Daoy (cell line): ENCODE measurements at regions not wholly inside any gene's neighbourhood (a gene's known extent, or its start where the extent isn't known, plus 50 kb on each side); places are given as distances from the start of the nearest gene placed in this dataset.
"Not testable (repeated sequence)": the region's sequence is repeated elsewhere in the genome, so short reads cannot be mapped to it uniquely, and the experiment has no call there.

Experiments used
- DNase-seq: peaks from one replicate; pipeline ENCODE4 v3.0.0-alpha.2; 2015; ENCODE audit warnings: low read depth

GRCh38 chr2:223464071-223464470 lies 138.1 kb downstream of the SCG2 start:
- DNase-seq = no peak

GRCh38 chr2:223465793-223466192 lies 136.4 kb downstream of the SCG2 start:
- peak; percentile 89 for DNase-seq

DNA sequence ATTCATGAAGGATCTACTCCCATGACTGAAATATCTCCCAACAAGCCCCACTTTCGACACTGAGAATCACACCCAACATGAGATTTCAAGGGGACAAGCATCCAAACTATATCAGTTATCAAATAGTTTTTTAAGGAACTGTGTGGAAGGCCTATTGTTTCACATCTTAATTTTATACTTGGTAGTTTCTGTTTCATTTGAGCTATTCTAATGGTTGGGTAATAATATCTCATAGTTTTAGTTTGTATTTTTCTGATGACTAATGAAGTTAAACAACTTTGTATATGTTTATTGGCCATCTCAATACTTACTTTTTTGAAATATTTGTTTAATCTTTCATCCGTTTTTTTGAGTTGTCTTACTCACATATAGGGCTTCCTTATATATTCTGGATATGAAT lies 135.0 kb downstream of the SCG2 start:
- DNase-seq = no peak

- DNase-seq = peak; percentile 77
Observed at GRCh38 chr2:223469270-223470046, 132.7 kb downstream of the SCG2 start.

- no peak for DNase-seq
Observed at GRCh38 chr2:223470602-223471001, 131.6 kb downstream of the SCG2 start.

DNA sequence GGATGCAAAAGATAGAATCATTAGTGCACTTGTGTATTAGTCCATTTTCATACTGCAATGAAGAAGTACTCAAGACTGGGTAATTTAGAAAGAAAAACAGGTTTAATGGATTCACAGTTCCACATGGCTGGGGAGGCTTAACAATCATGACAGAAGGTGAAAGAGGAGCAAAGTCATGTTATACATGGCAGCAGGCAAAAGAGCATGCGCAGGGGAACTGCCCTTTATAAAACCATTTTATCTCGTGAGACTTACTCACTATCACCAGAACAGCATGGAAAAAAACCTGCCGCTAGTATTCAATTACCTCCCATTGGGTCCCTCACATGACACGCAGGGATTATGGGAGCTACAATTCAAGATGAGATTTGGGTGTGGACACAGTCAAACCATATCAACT lies 129.4 kb downstream of the SCG2 start:
- no peak for DNase-seq

DNA sequence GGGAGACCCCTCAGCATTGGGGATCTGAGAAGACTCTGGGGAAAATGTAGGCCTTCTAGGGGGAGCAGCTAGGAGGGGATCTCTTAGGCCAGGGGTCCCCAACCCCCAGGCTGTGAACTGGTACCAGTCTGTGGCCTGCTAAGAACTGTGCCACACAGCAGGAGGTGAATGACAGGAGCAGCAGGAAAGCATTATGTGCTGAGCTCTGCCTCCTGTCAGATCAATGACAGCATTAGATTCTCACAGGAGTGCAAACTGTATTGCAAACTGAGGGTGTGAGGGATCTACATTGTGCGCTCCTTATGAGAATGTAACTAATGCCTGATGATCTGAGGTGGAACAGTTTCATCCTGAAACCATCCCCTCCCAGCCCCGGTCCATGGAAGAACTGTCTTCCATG lies 127.3 kb downstream of the SCG2 start:
- DNase-seq = no peak

DNA sequence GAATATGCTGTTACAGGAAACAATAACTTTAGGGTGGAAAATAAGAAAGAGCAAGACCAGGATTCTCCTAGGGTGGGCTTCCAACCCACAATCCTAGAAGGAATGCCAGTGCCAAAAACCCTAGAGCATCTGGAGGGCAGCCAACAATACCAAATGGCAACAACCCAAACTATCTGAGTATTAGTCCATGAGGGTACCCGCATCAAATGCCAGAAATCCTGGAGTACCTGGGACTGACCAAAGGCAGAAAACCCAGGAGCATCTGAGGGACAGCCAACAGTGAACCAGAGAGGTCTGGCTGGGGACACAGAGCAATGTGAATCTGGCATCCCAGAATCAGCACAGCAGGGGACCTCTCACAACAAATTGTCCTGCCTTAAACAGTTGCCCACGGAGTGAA lies 126.3 kb downstream of the SCG2 start:
- DNase-seq = no peak

DNA sequence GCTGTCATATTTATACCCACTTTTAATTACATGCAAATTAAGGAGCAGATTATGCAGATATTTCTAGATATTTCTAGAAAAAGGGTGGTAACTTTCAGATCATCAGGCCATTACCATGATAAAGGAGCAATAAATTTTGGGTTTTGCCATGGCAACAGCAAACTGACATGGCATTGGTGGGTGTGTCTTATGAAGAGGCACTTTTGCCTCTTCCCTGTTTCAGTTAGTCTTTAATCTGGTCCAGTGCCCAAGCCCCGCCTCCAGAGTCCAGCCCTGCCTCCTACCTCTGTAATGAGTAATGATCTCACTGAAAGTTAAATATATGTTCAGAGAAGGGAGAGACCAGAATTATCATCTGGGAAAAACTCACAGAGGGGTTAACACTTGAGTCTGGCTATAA lies 124.8 kb downstream of the SCG2 start:
- peak; percentile 12 for DNase-seq

GRCh38 chr2:223481486-223481885 lies 120.7 kb downstream of the SCG2 start:
- no peak for DNase-seq

DNA sequence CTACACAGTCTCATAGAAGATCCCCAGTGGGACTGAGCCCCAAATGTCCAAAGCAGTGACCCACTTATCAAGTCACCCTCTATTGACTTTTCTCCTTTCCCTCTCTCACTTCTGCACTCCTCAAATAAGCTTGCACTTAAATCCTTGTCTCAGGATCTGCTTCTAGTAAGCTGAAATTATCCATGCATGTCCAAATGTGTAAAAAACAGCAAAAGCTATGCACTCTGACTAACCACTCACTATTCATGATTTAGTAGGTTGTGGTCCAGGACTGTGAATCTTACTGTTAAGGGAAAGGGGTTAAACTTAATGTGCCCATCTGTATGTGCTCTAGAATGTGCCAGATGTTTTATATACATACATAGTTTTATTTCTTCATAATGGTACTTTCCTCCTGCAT lies 115.4 kb downstream of the SCG2 start:
- no peak for DNase-seq

- no peak for DNase-seq
Observed at GRCh38 chr2:223487214-223487846, 114.8 kb downstream of the SCG2 start.

- peak; percentile 79 for DNase-seq
Observed at GRCh38 chr2:223488814-223489213, 113.3 kb downstream of the SCG2 start.

- DNase-seq = no peak
Observed at GRCh38 chr2:223494496-223494895, 107.7 kb downstream of the SCG2 start.

DNA sequence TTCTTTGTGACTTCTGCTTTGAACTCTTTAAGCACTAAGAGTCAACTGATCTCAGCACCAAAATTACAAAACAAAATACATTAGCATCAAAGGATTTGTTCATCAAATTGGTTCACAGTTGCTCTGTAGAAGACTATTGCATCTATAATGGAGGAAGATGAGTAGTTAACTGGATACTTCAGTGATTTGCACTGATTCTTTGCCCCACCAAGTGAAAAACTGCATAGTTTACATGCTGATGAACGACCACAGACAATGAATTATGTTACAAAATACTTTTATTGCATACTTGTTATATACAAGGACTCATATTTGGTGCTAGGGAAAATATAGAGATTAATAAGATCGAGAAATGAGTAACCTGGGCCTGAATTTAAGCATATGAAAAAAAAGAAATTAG lies 107.2 kb downstream of the SCG2 start:
- DNase-seq = no peak

- not testable (repeated sequence) for DNase-seq
Observed at GRCh38 chr2:223496853-223497252, 105.3 kb downstream of the SCG2 start.

- DNase-seq = no peak
Observed at GRCh38 chr2:223500709-223501108, 101.5 kb downstream of the SCG2 start.

- DNase-seq = no peak
Observed at GRCh38 chr2:223501641-223502040, 100.5 kb downstream of the SCG2 start.

DNA sequence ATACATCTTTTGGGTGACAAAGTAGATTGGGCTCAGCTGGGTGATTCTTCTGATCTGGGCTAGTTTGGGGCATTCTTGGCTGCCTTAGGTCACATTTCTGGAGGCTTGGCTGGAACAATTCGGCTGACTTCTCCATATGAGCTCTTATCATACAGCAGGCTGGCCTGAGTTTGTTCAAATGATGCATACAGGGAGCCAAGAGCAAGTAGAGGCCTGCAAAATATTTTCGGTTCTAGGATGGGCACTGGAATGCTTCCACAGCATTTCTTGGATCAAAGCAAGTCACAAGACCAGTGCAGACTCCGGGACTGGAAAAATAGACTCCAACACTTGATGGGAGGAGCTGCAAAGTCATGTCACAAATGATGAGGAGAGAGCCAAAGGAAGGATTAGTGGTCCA lies 98.4 kb downstream of the SCG2 start:
- DNase-seq = no peak

DNA sequence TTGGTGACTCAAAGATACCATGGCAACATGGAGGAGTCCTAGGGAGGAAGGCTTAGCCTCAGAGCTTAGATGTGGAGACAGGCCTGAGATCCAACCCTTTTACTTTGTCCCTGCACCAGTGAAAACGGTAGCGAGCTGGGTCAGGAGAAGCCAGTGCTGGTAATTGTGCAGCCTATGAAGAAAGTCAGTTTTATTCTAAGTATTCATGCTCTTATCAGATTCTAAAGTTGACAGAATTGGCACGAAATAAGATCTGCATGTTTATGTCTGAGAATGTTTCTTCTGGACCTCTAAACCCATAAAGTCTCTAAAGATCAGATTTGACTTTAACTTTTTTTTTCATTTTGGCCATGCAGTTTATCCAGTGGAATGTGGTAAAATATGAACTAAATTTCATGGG lies 93.8 kb downstream of the SCG2 start:
- DNase-seq = no peak

DNA sequence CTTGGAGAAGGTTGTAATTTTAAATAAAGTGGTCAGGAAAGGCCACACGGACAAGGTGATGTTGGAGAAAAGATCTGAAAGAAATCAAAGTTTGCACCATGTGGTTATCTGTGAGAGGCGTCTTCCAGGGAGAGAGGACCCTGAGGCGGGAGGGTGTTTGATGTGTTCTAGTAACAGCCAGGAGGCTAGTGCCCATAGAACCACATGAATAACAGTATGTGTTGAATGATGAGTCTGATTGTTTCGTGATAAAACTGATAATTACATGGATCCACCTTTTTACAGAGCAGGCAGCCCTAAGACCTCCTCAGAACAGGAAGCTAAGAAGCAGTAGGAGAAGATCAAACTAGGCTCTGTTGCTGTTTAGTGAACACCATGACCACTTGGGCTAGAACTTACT lies 91.4 kb downstream of the SCG2 start:
- no peak for DNase-seq

DNA sequence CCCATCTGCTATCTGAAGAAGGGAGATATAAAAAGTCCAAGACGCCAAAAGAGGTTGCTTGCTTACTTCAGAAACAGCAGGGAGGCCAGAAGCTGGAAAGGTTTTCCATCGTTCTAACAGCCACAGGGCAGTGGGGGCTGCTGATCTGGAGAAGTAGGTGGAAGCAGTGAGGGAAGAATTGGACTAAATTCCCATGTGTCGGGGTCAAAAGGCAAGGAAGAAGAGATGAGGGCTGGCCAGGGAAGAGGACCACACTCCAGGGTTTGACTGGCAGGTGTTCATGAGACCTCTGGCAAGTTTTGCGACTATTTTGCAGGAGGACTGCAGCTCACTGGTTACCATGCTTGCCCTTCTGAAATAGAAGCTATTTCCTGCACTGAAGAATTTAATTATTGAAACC lies 91.0 kb downstream of the SCG2 start:
- DNase-seq = no peak

DNA sequence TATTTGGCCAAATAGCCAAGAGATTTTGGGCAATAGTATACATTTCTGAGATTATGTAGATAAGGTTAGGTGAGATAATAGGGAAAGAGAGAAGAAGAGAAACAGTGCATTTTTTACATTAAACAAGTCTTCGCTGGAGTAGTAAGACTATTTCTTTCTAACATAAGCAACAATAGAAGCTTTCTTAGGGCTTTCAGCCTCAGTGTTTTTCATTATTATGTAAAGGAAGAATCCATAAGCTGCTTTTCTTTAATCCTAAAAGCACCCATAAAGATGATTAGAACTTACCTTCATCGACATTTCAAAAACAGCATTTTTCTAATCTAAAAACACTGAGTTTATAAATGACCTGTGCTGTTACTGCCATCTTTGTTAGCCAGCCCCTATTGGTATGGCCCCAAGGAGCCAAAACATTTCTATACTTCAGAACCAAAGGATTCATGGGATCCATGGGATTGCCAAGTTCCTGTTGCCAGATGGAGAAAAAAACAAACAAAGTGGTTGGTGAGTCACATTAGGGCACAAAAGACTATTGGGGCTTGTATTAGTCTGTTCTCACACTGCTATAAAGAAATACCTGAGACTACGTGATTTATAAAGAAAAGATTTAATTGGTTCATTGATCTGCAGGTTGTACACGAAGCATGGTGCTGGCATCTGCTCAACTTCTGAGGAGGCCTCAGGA lies 88.2 kb downstream of the SCG2 start:
- DNase-seq = peak; percentile 42
